Uterus (tissue), 3 donors: ENCODE measurements at regions not wholly inside any gene's neighbourhood (a gene's known extent, or its start where the extent isn't known, plus 50 kb on each side); places are given as distances from the start of the nearest gene placed in this dataset.

ENCODE experiments used
- DNase-seq, 2 donors: peaks; one replicate each; pipeline ENCODE4 v3.0.0-alpha.2; 2019 to 2020
- H3K27ac ChIP-seq, 2 donors: fragments of 200-600 bp; sonication (generic); 1 replicate in 1 of 2; 2 replicates in 1 of 2; pipeline ENCODE4 v1.5.1; 2016 to 2018
- H3K27me3 ChIP-seq, 2 donors: fragments of 200-600 bp; sonication (generic); one replicate each; pipeline ENCODE4 v1.5.1; 2018 to 2019; ENCODE audit warnings: control low read depth in 1 of 2
- H3K36me3 ChIP-seq, 2 donors: fragments of 200-600 bp; sonication (generic); one replicate each; pipeline ENCODE4 v1.5.1; 2019; ENCODE audit warnings: control low read depth in 1 of 2
- H3K4me1 ChIP-seq, 2 donors: fragments of 200-600 bp; sonication (generic); one replicate each; pipeline ENCODE4 v1.5.1; 2018 to 2019; ENCODE audit warnings: control low read depth in 1 of 2
- H3K4me3 ChIP-seq, 2 donors: fragments of 200-600 bp; sonication (generic); 1 replicate in 1 of 2; 2 replicates in 1 of 2; pipeline ENCODE4 v1.5.1; 2018 to 2019; ENCODE audit warnings: mild to moderate bottlenecking in 1 of 2
- H3K9me3 ChIP-seq, 2 donors: fragments of 200-600 bp; sonication (generic); one replicate each; pipeline ENCODE4 v1.5.1; 2019; ENCODE audit warnings: control low read depth in 1 of 2
- CTCF ChIP-seq, 4 experiments: fragments of 200-600 bp in 2 of 4; fragments of 450-650 bp in 2 of 4; sonication (generic) in 2 of 4; IDR thresholded peaks; one replicate each; pipeline ENCODE4 v1.5.1; 2016 to 2019; ENCODE audit warnings: antibody characterized with exemption in 4 of 4, mild to moderate bottlenecking in 2 of 4, moderate library complexity in 1 of 4
- POLR2A ChIP-seq, 2 donors: fragments of 450-650 bp; IDR thresholded peaks; one replicate each; pipeline ENCODE4 v1.6.1; 2016; ENCODE audit warnings: antibody characterized with exemption in 2 of 2, mild to moderate bottlenecking in 1 of 2, moderate library complexity in 1 of 2
- intact Hi-C: fragments of 100-400 bp; cut with DNase I; formaldehyde crosslinking; loops from one replicate; pipeline ENCODE4 v1.15.1; 2023; ENCODE audit warnings: low total_unique reads
- donor health status: DM: yes; HTN: yes; CAD: no.

GRCh38 chr12:127760357-127760756, 506.6 kb upstream of the TMEM132C start:
- H3K4me3 ChIP-seq: no peak overlapping the region
- intact Hi-C loops: no loop called here
- no peak overlapping the region for H3K27ac ChIP-seq
- TF ChIP-seq POLR2A (IDR thresholded peaks at IDR 0.05) (no peak), CTCF (IDR thresholded peaks at IDR 0.05) (no peak)
- H3K4me1 ChIP-seq: no peaks in the 10 kb centered on the region
- no peaks in the 10 kb centered on the region for H3K36me3 ChIP-seq
- no peak for DNase-seq
- no peaks in the 10 kb centered on the region for H3K27me3 ChIP-seq
- no peaks in the 10 kb centered on the region for H3K9me3 ChIP-seq

GRCh38 chr12:127760996-127761395, 506.0 kb upstream of the TMEM132C start:
- H3K36me3 ChIP-seq: no peaks in the 10 kb centered on the region
- TF ChIP-seq CTCF (IDR thresholded peaks at IDR 0.05): no peak
- TF ChIP-seq POLR2A (IDR thresholded peaks at IDR 0.05): no peak
- no peaks in the 10 kb centered on the region for H3K9me3 ChIP-seq
- H3K27ac ChIP-seq: no peak overlapping the region
- DNase-seq: no peak
- no peaks in the 10 kb centered on the region for H3K27me3 ChIP-seq
- no peaks in the 10 kb centered on the region for H3K4me1 ChIP-seq
- no peak overlapping the region for H3K4me3 ChIP-seq
- intact Hi-C loops: no loop called here

- no peaks in the 10 kb centered on the region for H3K27me3 ChIP-seq
- intact Hi-C loops: no loop called here
- no peaks in the 10 kb centered on the region for H3K4me1 ChIP-seq
- TF ChIP-seq CTCF (IDR thresholded peaks at IDR 0.05) (no peak), POLR2A (IDR thresholded peaks at IDR 0.05) (no peak)
- no peak for DNase-seq
- H3K9me3 ChIP-seq: no peaks in the 10 kb centered on the region
- H3K36me3 ChIP-seq: no peaks in the 10 kb centered on the region
- no peak overlapping the region for H3K27ac ChIP-seq
- no peak overlapping the region for H3K4me3 ChIP-seq
Observed at GRCh38 chr12:127761880-127762279, 505.1 kb upstream of the TMEM132C start.

- Histone ChIP-seq H3K4me1 (no peaks in the 10 kb centered on the region), H3K27me3 (no peaks in the 10 kb centered on the region), H3K36me3 (no peaks in the 10 kb centered on the region), H3K27ac (no peak overlapping the region), H3K4me3 (no peak overlapping the region), H3K9me3 (no peaks in the 10 kb centered on the region)
- no peak for DNase-seq
- TF ChIP-seq POLR2A (IDR thresholded peaks at IDR 0.05) (no peak), CTCF (IDR thresholded peaks at IDR 0.05) (no peak)
- intact Hi-C loops: no loop called here
Observed at GRCh38 chr12:127767656-127768055, 499.3 kb upstream of the TMEM132C start.

GRCh38 chr12:127770118-127770517, 496.9 kb upstream of the TMEM132C start:
- Histone ChIP-seq H3K27ac (no peak overlapping the region), H3K9me3 (no peaks in the 10 kb centered on the region), H3K27me3 (no peaks in the 10 kb centered on the region), H3K4me3 (no peak overlapping the region), H3K36me3 (no peaks in the 10 kb centered on the region), H3K4me1 (no peaks in the 10 kb centered on the region)
- intact Hi-C loops: no loop called here
- no peak for TF ChIP-seq POLR2A (IDR thresholded peaks at IDR 0.05)
- TF ChIP-seq CTCF (IDR thresholded peaks at IDR 0.05): no peak
- no peak for DNase-seq
